Ectodermal cell (in vitro differentiated cells): ENCODE measurements at regions not wholly inside any gene's neighbourhood (a gene's known extent, or its start where the extent isn't known, plus 50 kb on each side); places are given as distances from the start of the nearest gene placed in this dataset.

ENCODE experiments used
- H3K27ac ChIP-seq: 2 replicates; pipeline ENCODE4 v1.7.0; 2013; ENCODE audit warnings: mild to moderate bottlenecking, low read depth, low read length; ENCODE audit not compliant: insufficient read depth, poor library complexity, severe bottlenecking
- H3K27me3 ChIP-seq: 2 replicates; pipeline ENCODE4 v1.7.0; 2013; ENCODE audit warnings: mild to moderate bottlenecking, low read length; ENCODE audit not compliant: insufficient read depth, control insufficient read depth, poor library complexity, severe bottlenecking
- H3K36me3 ChIP-seq: one replicate; pipeline ENCODE4 v1.7.0; 2013; ENCODE audit warnings: low read length; ENCODE audit not compliant: control insufficient read depth, insufficient read depth
- H3K4me1 ChIP-seq: one replicate; pipeline ENCODE4 v1.7.0; 2013; ENCODE audit warnings: low read length; ENCODE audit not compliant: control insufficient read depth, insufficient read depth
- H3K4me3 ChIP-seq: 2 replicates; pipeline ENCODE4 v1.7.0; 2013; ENCODE audit warnings: low read depth, low read length, control low read depth; ENCODE audit not compliant: insufficient read depth
- H3K9me3 ChIP-seq: 2 replicates; pipeline ENCODE4 v1.7.0; 2013; ENCODE audit warnings: mild to moderate bottlenecking, low read length, moderate library complexity; ENCODE audit not compliant: control insufficient read depth
- WGBS, 2 experiments: methylation state at CpG; one replicate each; pipeline ENCODE4 v1.1.7; 2013; ENCODE audit warnings: missing lambda C conversion rate in 2 of 2; 5-methylcytosine and 5-hydroxymethylcytosine counted together

- Histone ChIP-seq H3K27me3 (no peaks in the 10 kb centered on the region), H3K27ac (no peak overlapping the region), H3K4me3 (no peak overlapping the region), H3K4me1 (peaks cover 20% of the 10 kb centered on the region), H3K9me3 (no peaks in the 10 kb centered on the region), H3K36me3 (no peaks in the 10 kb centered on the region)
- 92 to 94% methylated on average over 19 of the region's 19 CpGs for WGBS, 2 experiments
Measured at GRCh38 chr17:79147746-79148506, 73.3 kb downstream of the ENGASE start.

- Histone ChIP-seq H3K9me3 (no peaks in the 10 kb centered on the region), H3K36me3 (no peaks in the 10 kb centered on the region), H3K27ac (no peak overlapping the region), H3K27me3 (no peaks in the 10 kb centered on the region), H3K4me3 (no peak overlapping the region), H3K4me1 (peaks cover 18% of the 10 kb centered on the region)
- WGBS, 2 experiments, result 85 to 86% methylated on average over 5 of the region's 5 CpGs
Measured at GRCh38 chr17:79146562-79146961, 71.9 kb downstream of the ENGASE start.

- H3K27me3 ChIP-seq, result no peaks in the 10 kb centered on the region
- H3K36me3 ChIP-seq, result no peaks in the 10 kb centered on the region
- H3K4me1 ChIP-seq, result peaks cover 18% of the 10 kb centered on the region
- no peak overlapping the region for H3K27ac ChIP-seq
- no peaks in the 10 kb centered on the region for H3K9me3 ChIP-seq
- WGBS, 2 experiments, result 94% methylated on average over 18 of the region's 18 CpGs
- H3K4me3 ChIP-seq, result no peak overlapping the region
Measured at GRCh38 chr17:79145548-79145947, 70.9 kb downstream of the ENGASE start.

GRCh38 chr17:79144133-79144532, 69.5 kb downstream of the ENGASE start:
- no peak overlapping the region for H3K4me3 ChIP-seq
- WGBS, 2 experiments, result 83 to 88% methylated on average over 12 of the region's 12 CpGs
- no peaks in the 10 kb centered on the region for H3K9me3 ChIP-seq
- H3K27me3 ChIP-seq, result no peaks in the 10 kb centered on the region
- H3K27ac ChIP-seq, result no peak overlapping the region
- peaks cover 13% of the 10 kb centered on the region for H3K4me1 ChIP-seq
- H3K36me3 ChIP-seq, result no peaks in the 10 kb centered on the region

GRCh38 chr17:79142375-79142774, 67.8 kb downstream of the ENGASE start:
- Histone ChIP-seq H3K4me1 (peaks cover 13% of the 10 kb centered on the region), H3K27me3 (no peaks in the 10 kb centered on the region), H3K4me3 (no peak overlapping the region), H3K9me3 (no peaks in the 10 kb centered on the region), H3K27ac (no peak overlapping the region), H3K36me3 (no peaks in the 10 kb centered on the region)
- 79 to 80% methylated on average over 13 of the region's 13 CpGs for WGBS, 2 experiments

- H3K27me3 ChIP-seq, result no peaks in the 10 kb centered on the region
Measured at GRCh38 chr17:79141578-79142355, 67.1 kb downstream of the ENGASE start.

GRCh38 chr17:79138826-79139225, 64.2 kb downstream of the ENGASE start:
- 90 to 91% methylated on average over 12 of the region's 12 CpGs for WGBS, 2 experiments
- Histone ChIP-seq H3K27me3 (no peaks in the 10 kb centered on the region), H3K4me1 (peaks cover 21% of the 10 kb centered on the region), H3K27ac (no peak overlapping the region), H3K36me3 (no peaks in the 10 kb centered on the region), H3K4me3 (no peak overlapping the region), H3K9me3 (no peaks in the 10 kb centered on the region)

More at GRCh38 chr17:79141578-79142355, 67.1 kb downstream of the ENGASE start:
- Histone ChIP-seq H3K4me1 (peaks cover 13% of the 10 kb centered on the region), H3K27ac (no peak overlapping the region), H3K36me3 (no peaks in the 10 kb centered on the region), H3K9me3 (no peaks in the 10 kb centered on the region), H3K4me3 (no peak overlapping the region)
- 82 to 83% methylated on average over 24 of the region's 24 CpGs for WGBS, 2 experiments

- H3K9me3 ChIP-seq, result no peaks in the 10 kb centered on the region
- no peak overlapping the region for H3K4me3 ChIP-seq
- WGBS, 2 experiments, result 93 to 94% methylated on average over 22 of the region's 22 CpGs
- H3K36me3 ChIP-seq, result no peaks in the 10 kb centered on the region
- no peaks in the 10 kb centered on the region for H3K27me3 ChIP-seq
- no peak overlapping the region for H3K27ac ChIP-seq
- peaks cover 21% of the 10 kb centered on the region for H3K4me1 ChIP-seq
Measured at GRCh38 chr17:79137789-79138165, 63.2 kb downstream of the ENGASE start.

GRCh38 chr17:79137015-79137788, 62.6 kb downstream of the ENGASE start:
- Histone ChIP-seq H3K4me1 (peaks cover 17% of the 10 kb centered on the region), H3K36me3 (no peaks in the 10 kb centered on the region), H3K27me3 (no peaks in the 10 kb centered on the region), H3K27ac (no peak overlapping the region), H3K4me3 (no peak overlapping the region), H3K9me3 (no peaks in the 10 kb centered on the region)
- WGBS, 2 experiments, result 88 to 89% methylated on average over 26 of the region's 26 CpGs

- no peaks in the 10 kb centered on the region for H3K9me3 ChIP-seq
- no peaks in the 10 kb centered on the region for H3K27me3 ChIP-seq
- no peak overlapping the region for H3K4me3 ChIP-seq
- WGBS, 2 experiments, result 91% methylated on average over 10 of the region's 10 CpGs
- no peaks in the 10 kb centered on the region for H3K36me3 ChIP-seq
- H3K4me1 ChIP-seq, result peaks cover 12% of the 10 kb centered on the region
- H3K27ac ChIP-seq, result no peak overlapping the region
Measured at GRCh38 chr17:79136596-79136995, 62.0 kb downstream of the ENGASE start.
